A549 (cell line): ENCODE measurements at regions not wholly inside any gene's neighbourhood (a gene's known extent, or its start where the extent isn't known, plus 50 kb on each side); places are given as distances from the start of the nearest gene placed in this dataset.

Source experiments
- ATAC-seq, 2 experiments: fragments of 200-7000 bp in 1 of 2; fragments of >200 bp in 1 of 2; cut with Nextera tagmentation in 1 of 2; cut with Tn5 transposase in 1 of 2; 3 replicates each; pipeline versions ENCODE4 v1.8.0 to v1.9.1; 2018 to 2020; ENCODE audit warnings: mild to moderate bottlenecking in 1 of 2, moderate library complexity in 1 of 2
- CTCF ChIA-PET: fragments of 300-600 bp; sonication (Branson Sonifier 250); formaldehyde crosslinking; extraction: SDS; loops from one replicate; lab custom pipeline; 2021; ENCODE audit warnings: antibody characterized with exemption, inconsistent platforms; lab: Yijun Ruan, JAX
- POLR2A ChIA-PET: fragments of 350-600 bp; formaldehyde crosslinking; extraction: SDS; loops from one replicate; lab custom pipeline; 2021; ENCODE audit warnings: antibody characterized with exemption, inconsistent platforms; lab: Yijun Ruan, JAX
- DNase-seq, 2 experiments: peaks; one replicate each; pipeline versions ENCODE4 v3.0.0 to v3.0.0-alpha.2; 2011 to 2016; ENCODE audit warnings: low read depth in 1 of 2, low spot score in 1 of 2
- FAIRE-seq: peaks from 2 replicates; lab custom pipeline; 2011; peaks lifted over from hg19 to GRCh38; lab: Jason Lieb, UNC
- H3K27ac ChIP-seq, 2 experiments: fragments of >200 bp; sonication (Bioruptor Twin); formaldehyde crosslinking; 3 replicates each; pipeline ENCODE4 v1.5.1; 2016 to 2017
- H3K4me1 ChIP-seq: fragments of >200 bp; sonication (Bioruptor Twin); formaldehyde crosslinking; 3 replicates; pipeline ENCODE4 v1.6.1; 2016
- H3K4me2 ChIP-seq: fragments of >200 bp; sonication (Bioruptor Twin); formaldehyde crosslinking; 3 replicates; pipeline ENCODE4 v1.6.1; 2016
- H3K4me3 ChIP-seq: fragments of >200 bp; sonication (Bioruptor Twin); formaldehyde crosslinking; 3 replicates; pipeline ENCODE4 v1.5.1; 2016
- H3K9me3 ChIP-seq: fragments of >200 bp; sonication (Bioruptor Twin); formaldehyde crosslinking; 3 replicates; pipeline ENCODE4 v1.6.1; 2016
- CBX2 ChIP-seq: fragments of 200-600 bp; sonication (generic); IDR thresholded peaks from 2 replicates; pipeline ENCODE4 v1.6.1; 2016; ENCODE audit warnings: low read depth, mild to moderate bottlenecking, borderline replicate concordance
- CBX8 ChIP-seq: fragments of 200-600 bp; sonication (generic); IDR thresholded peaks from 2 replicates; pipeline ENCODE4 v1.6.1; 2016
- CHD2 ChIP-seq: fragments of 150-350 bp; IDR thresholded peaks from 2 replicates; pipeline ENCODE4 v1.6.1; 2014; ENCODE audit warnings: low read length; ENCODE audit not compliant: partially characterized antibody
- EHF ChIP-seq: fragments of 250-450 bp; sonication (Bioruptor Pico); IDR thresholded peaks from 2 replicates; pipeline ENCODE4 v1.5.0; 2020; ENCODE audit warnings: mild to moderate bottlenecking
- EHMT2 ChIP-seq: fragments of 200-600 bp; sonication (generic); IDR thresholded peaks from 2 replicates; pipeline ENCODE4 v1.6.1; 2016; ENCODE audit warnings: antibody characterized with exemption, low read depth, mild to moderate bottlenecking, moderate library complexity
- EP300 ChIP-seq, 2 experiments: fragments of >200 bp; sonication (Bioruptor Twin); formaldehyde crosslinking; IDR thresholded peaks; 2 replicates in 1 of 2; 3 replicates in 1 of 2; pipeline ENCODE4 v1.6.1; 2016 to 2017
- FOSL2 ChIP-seq, 2 experiments: fragments of 450-650 bp in 1 of 2; fragments of >200 bp in 1 of 2; sonication (Bioruptor Twin) in 1 of 2; formaldehyde crosslinking; IDR thresholded peaks; 2 replicates each; pipeline versions ENCODE4 v1.5.0 to v1.6.1; 2016 to 2020; ENCODE audit warnings: mild to moderate bottlenecking in 1 of 2, moderate library complexity in 1 of 2
- HDAC2 ChIP-seq: fragments of 200-600 bp; sonication (generic); IDR thresholded peaks from 2 replicates; pipeline ENCODE4 v1.6.1; 2016
- HEYL ChIP-seq: fragments of 250-450 bp; sonication (Bioruptor Pico); IDR thresholded peaks from 2 replicates; pipeline ENCODE4 v1.8.0; 2021; ENCODE audit warnings: mild to moderate bottlenecking, moderate library complexity
- HOXA7 ChIP-seq: fragments of 250-450 bp; sonication (Bioruptor Pico); IDR thresholded peaks from 2 replicates; pipeline ENCODE4 v1.5.0; 2020; ENCODE audit warnings: mild to moderate bottlenecking, moderate library complexity
- MYC ChIP-seq: IDR thresholded peaks from 2 replicates; pipeline ENCODE4 v1.6.1; 2012; ENCODE audit warnings: mild to moderate bottlenecking, inconsistent platforms, low read length, improper control_type of control experiment, borderline replicate concordance
- NPAS2 ChIP-seq: fragments of 250-450 bp; sonication (Bioruptor Pico); IDR thresholded peaks from 2 replicates; pipeline ENCODE4 v1.8.0; 2022; ENCODE audit warnings: mild to moderate bottlenecking, moderate library complexity, borderline replicate concordance
- NR3C1 ChIP-seq: fragments of >200 bp; sonication (Bioruptor Twin); formaldehyde crosslinking; IDR thresholded peaks from 3 replicates; pipeline ENCODE4 v1.6.1; 2017
- PBX3 ChIP-seq: IDR thresholded peaks from 2 replicates; pipeline ENCODE4 v1.6.1; 2012
- SMC3 ChIP-seq: fragments of >200 bp; sonication (Bioruptor Twin); formaldehyde crosslinking; IDR thresholded peaks from 3 replicates; pipeline ENCODE4 v1.6.1; 2018; ENCODE audit warnings: inconsistent platforms
- USF2 ChIP-seq: fragments of 450-650 bp; IDR thresholded peaks from 2 replicates; pipeline ENCODE4 v1.6.1; 2014; ENCODE audit warnings: antibody characterized with exemption
- ZC3H11A ChIP-seq: fragments of 450-650 bp; IDR thresholded peaks from 2 replicates; pipeline ENCODE4 v1.6.1; 2014; ENCODE audit warnings: antibody characterized with exemption, mild to moderate bottlenecking
- WGBS: methylation state at CpG from one replicate; pipeline ENCODE4 v1.1.6; 2017; ENCODE audit errors: missing lambda C conversion rate; 5-methylcytosine and 5-hydroxymethylcytosine counted together

DNA sequence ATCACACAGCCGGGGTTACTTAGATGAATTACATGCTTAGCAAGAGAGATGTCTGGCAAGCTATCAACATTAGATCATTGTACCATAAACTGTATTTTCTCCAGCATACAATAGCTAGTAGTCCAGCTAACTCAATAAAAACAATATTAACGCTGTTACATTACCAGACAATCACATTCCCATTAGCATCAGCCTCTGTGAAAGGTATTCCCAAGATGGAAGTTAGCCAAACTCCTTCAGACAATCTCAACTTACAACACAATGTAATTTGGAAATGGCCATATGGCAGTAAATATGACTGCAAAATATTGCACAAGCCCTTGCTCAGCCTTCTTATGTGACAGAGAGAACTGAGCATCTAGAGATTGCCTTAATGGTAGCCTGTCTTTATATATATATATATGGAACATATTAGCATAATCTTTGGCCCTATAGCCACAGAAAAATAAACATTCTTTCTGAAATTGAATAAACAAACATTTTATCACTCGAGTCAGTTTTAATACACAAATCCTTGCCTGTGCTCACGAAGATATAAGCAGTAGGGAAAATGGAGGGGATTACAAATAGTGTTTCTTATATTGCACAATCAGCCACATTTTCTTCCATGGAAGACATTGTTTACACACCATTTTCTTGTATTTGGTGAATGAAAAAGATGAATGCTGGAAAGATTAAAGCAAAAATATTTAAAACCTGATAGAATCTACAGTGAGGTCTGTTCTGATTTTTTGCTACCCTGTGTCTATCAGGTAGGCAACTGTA lies 1060.5 kb downstream of the DIAPH3 start (continued):
- TF ChIP-seq USF2 (no peak), CHD2 (no peak)

DNA sequence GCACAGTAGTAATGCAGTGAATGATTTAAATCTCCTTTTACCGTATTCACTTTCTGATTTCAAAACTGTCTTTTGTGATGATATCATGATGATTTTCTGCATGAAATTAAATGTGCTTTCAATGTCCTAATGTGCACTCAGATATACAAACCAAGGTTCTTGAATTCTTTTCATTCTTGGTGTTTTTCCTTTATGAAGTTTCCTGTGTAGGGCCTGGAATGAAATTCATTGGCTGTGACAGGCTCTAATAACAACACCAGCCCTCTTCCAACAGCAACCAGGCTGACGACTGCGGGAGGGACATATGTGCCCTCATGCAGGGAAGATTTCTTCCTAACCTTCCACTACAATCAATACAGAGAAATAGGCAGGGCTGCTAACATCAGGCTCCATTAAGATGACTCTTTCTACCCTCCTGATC lies 1052.0 kb downstream of the DIAPH3 start:
- Histone ChIP-seq H3K27ac (no peak overlapping the region), H3K4me2 (no peak overlapping the region), H3K4me1 (no peaks in the 10 kb centered on the region), H3K9me3 (no peaks in the 10 kb centered on the region), H3K4me3 (no peak overlapping the region)
- TF ChIP-seq EP300 (IDR thresholded peaks at IDR 0.05) (no peak), CBX2 (no peak)
- 24% methylated on average over 3 of the region's 3 CpGs for WGBS
- DNase-seq: no peak
- CTCF ChIA-PET: no interaction called here
- no peak for ATAC-seq
- no peak for FAIRE-seq
- POLR2A ChIA-PET: no interaction called here

DNA sequence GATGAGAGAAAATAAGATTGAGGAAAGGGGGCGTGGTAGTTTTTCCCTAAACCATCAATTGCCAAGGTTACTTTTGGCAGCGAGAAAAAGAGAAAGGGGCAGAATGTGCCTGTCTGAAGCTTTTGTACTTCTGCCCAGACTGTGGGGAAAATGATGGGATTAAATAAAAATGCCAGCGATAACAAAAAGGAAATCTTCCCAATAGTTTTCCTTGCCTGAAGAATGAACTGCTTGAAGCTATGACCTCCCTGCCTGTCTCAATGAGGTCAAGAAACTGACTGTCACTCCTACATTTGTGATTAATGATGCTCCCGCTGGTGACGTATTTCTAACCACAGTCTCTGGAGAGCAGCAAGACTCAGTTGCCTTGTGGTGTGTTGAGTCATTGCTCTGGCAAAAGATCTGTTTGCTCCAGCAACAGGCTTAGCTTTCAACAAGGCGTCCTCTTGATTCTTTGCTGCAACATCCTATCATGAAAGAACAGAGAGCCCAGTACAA lies 1051.5 kb downstream of the DIAPH3 start:
- ATAC-seq (no peak), FAIRE-seq (no peak)
- CTCF ChIA-PET: no interaction called here
- TF ChIP-seq CHD2 (no peak), HEYL (CRISPR knock-in tag) (no peak), MYC (no peak), NR3C1 (no peak), CBX2 (no peak), HOXA7 (CRISPR knock-in tag) (no peak), EHF (CRISPR knock-in tag) (no peak), ZC3H11A (no peak), PBX3 (no peak), HDAC2 (no peak), CBX8 (no peak)
- TF ChIP-seq, all 56 proteins: peak for 0
- POLR2A ChIA-PET: no interaction called here
- H3K9me3 ChIP-seq: no peaks in the 10 kb centered on the region
- H3K4me1 ChIP-seq: no peaks in the 10 kb centered on the region
- no peak overlapping the region for H3K4me3 ChIP-seq
- 16% methylated on average over 6 of the region's 6 CpGs for WGBS
- no peak overlapping the region for H3K4me2 ChIP-seq
- DNase-seq: peak in 1 of 2 experiments; percentile 1
- H3K27ac ChIP-seq: no peak overlapping the region

DNA sequence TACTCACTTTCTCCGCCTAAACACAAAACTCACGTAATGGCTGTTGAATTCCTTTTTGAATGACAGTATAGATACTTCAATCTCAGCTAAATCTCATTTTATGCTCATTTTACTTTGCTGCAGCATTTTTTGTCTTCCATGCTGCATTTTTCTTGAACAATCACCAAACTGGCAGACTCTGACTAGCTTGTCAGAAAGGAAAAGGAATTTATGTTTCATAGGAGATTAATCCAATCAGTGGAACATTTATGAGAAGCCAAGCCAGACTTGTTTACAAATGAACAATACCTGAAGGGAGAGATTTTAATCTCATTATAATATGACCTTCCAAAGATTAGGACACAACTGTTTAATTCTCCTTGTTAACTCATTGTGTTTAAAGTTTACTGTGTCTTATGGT lies 1044.3 kb downstream of the DIAPH3 start:
- ATAC-seq (no peak), FAIRE-seq (no peak), DNase-seq (no peak)
- no peaks in the 10 kb centered on the region for H3K4me1 ChIP-seq
- H3K9me3 ChIP-seq: no peaks in the 10 kb centered on the region
- no peak overlapping the region for H3K27ac ChIP-seq
- 50% methylated on average over 2 of the region's 2 CpGs for WGBS
- CTCF ChIA-PET: no interaction called here
- no peak overlapping the region for H3K4me3 ChIP-seq
- POLR2A ChIA-PET: no interaction called here
- TF ChIP-seq HEYL (CRISPR knock-in tag) (no peak), FOSL2 (IDR thresholded peaks at IDR 0.05) (no peak), FOSL2 (CRISPR knock-in tag; IDR thresholded peaks at IDR 0.05) (no peak), MYC (no peak), NPAS2 (CRISPR knock-in tag) (no peak), CHD2 (no peak), EHMT2 (no peak), SMC3 (no peak)
- H3K4me2 ChIP-seq: no peak overlapping the region
